Right atrium auricular region (tissue), 2 donors: ENCODE measurements at regions not wholly inside any gene's neighbourhood (a gene's known extent, or its start where the extent isn't known, plus 50 kb on each side); places are given as distances from the start of the nearest gene placed in this dataset.

Experiments used
- DNase-seq: peaks from one replicate; pipeline ENCODE4 v3.0.0-alpha.2; 2019; ENCODE audit warnings: low spot score
- H3K27ac ChIP-seq, 2 donors: fragments of 200-600 bp; sonication (generic); 1 replicate in 1 of 2; 2 replicates in 1 of 2; pipeline ENCODE4 v1.5.1; 2016 to 2019
- H3K27me3 ChIP-seq, 2 donors: fragments of 200-600 bp; sonication (generic); one replicate each; pipeline versions ENCODE4 v1.5.1 to v1.6.0; 2017 to 2019
- H3K36me3 ChIP-seq: fragments of 200-600 bp; sonication (generic); one replicate; pipeline ENCODE4 v1.5.1; 2016
- H3K4me1 ChIP-seq, 2 donors: fragments of 200-600 bp; sonication (generic); one replicate each; pipeline versions ENCODE4 v1.5.1 to v1.6.0; 2017 to 2019
- H3K4me3 ChIP-seq, 2 donors: fragments of 200-600 bp; sonication (generic); 1 replicate in 1 of 2; 2 replicates in 1 of 2; pipeline ENCODE4 v1.5.1; 2017 to 2019; ENCODE audit warnings: mild to moderate bottlenecking in 1 of 2, moderate library complexity in 1 of 2
- H3K9me3 ChIP-seq, 2 donors: fragments of 200-600 bp; sonication (generic); one replicate each; pipeline ENCODE4 v1.5.1; 2019
- TF ChIP-seq, protein P1 (sequence below), 2 donors: fragments of 200-600 bp; sonication (generic); IDR thresholded peaks; one replicate each; pipeline ENCODE4 v1.5.1; 2019; ENCODE audit warnings: antibody characterized with exemption in 2 of 2

DNA sequence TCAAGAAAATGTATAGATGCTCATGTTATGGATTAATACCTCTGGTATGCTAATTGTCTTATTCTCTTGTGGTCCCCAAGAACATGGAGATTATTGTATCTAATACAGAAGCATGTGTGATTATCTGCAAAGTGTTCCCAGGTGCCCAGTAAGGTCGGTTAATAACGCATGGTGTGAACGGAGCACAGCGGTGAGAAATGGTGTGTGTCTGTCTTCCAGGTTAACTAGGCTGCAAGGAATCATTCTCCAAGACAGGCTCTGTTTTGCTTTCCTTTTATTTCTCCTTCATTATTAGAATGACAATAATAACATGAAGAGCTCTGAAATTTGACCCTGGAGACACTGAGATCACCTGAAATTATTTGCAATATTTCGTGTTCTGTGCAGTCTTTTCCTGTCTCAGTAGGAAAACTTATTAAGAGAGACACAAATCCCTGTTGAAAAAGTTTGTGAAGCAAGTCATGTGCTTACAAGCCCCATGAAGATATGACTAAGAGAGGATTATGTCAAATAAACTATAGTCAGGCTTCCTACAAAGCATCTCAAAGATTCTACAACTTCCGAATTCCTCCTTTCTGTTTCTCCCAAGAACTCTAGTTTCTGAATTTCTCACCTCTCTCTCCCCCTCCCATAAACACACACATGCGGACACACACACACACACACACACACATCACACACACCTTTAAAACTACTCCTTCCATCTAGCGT lies 230.9 kb downstream of the HS3ST1 start:
- no peaks in the 10 kb centered on the region for H3K4me1 ChIP-seq
- no peaks in the 10 kb centered on the region for H3K27me3 ChIP-seq
- DNase-seq = no peak
- no peak overlapping the region for H3K27ac ChIP-seq
- no peak overlapping the region for H3K4me3 ChIP-seq
- TF ChIP-seq, protein P1, sequence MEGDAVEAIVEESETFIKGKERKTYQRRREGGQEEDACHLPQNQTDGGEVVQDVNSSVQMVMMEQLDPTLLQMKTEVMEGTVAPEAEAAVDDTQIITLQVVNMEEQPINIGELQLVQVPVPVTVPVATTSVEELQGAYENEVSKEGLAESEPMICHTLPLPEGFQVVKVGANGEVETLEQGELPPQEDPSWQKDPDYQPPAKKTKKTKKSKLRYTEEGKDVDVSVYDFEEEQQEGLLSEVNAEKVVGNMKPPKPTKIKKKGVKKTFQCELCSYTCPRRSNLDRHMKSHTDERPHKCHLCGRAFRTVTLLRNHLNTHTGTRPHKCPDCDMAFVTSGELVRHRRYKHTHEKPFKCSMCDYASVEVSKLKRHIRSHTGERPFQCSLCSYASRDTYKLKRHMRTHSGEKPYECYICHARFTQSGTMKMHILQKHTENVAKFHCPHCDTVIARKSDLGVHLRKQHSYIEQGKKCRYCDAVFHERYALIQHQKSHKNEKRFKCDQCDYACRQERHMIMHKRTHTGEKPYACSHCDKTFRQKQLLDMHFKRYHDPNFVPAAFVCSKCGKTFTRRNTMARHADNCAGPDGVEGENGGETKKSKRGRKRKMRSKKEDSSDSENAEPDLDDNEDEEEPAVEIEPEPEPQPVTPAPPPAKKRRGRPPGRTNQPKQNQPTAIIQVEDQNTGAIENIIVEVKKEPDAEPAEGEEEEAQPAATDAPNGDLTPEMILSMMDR (IDR thresholded peaks at IDR 0.05) = no peak
- no peaks in the 10 kb centered on the region for H3K9me3 ChIP-seq
- no peaks in the 10 kb centered on the region for H3K36me3 ChIP-seq

DNA sequence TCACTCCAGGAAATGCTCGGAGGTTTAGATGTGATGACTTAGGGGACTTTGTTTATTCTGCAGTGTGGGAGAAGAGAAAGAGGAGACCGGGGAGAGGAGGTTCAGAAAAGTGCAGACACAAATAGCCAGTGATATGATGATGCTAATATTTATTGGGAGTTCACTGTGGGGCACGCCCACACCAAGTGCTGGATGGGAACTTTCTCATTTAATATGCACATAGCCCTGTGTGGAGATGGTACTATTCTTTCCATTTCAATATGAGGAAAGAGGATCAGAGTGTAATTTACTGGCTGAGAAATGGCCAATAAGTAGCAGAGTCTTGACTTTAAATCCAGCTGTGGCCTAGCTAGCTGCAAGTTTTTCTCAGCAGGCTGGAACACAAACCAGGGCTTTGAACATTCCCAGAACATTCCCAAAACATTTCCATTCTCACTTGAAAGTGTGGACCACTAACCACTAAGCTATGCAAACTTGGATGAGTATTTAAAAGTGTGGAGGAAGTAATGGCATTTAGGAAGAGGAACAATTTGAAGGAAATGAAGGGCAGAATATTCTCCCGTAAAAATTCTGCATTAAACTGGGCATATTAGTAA lies 231.7 kb downstream of the HS3ST1 start:
- TF ChIP-seq, protein P1 (IDR thresholded peaks at IDR 0.05) = no peak
- Histone ChIP-seq H3K36me3 (no peaks in the 10 kb centered on the region), H3K9me3 (no peaks in the 10 kb centered on the region), H3K27ac (no peak overlapping the region), H3K4me3 (no peak overlapping the region), H3K27me3 (no peaks in the 10 kb centered on the region), H3K4me1 (no peaks in the 10 kb centered on the region)
- no peak for DNase-seq

DNA sequence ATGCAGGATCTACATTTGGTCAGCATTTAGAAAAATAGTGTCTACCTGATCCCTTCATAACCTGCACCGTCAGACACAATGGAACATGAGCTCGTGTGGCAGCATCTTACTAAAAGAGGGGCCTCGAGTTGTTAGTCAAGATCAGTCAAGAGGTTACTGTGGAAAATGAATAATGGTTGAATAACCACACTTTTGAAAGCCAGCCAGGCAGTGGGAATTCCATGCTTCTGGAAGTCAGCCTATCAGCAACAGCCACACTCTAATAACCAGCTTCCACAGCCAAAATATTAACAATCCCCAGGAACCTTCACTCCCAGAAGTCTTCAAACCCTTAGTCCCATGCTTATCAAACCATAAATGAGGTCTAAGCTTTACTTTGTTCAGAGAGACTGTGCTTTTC lies 234.3 kb downstream of the HS3ST1 start:
- no peak for DNase-seq
- Histone ChIP-seq H3K9me3 (no peaks in the 10 kb centered on the region), H3K27ac (no peak overlapping the region), H3K4me3 (no peak overlapping the region), H3K4me1 (no peaks in the 10 kb centered on the region), H3K36me3 (no peaks in the 10 kb centered on the region), H3K27me3 (no peaks in the 10 kb centered on the region)
- TF ChIP-seq, protein P1 (IDR thresholded peaks at IDR 0.05) = no peak

DNA sequence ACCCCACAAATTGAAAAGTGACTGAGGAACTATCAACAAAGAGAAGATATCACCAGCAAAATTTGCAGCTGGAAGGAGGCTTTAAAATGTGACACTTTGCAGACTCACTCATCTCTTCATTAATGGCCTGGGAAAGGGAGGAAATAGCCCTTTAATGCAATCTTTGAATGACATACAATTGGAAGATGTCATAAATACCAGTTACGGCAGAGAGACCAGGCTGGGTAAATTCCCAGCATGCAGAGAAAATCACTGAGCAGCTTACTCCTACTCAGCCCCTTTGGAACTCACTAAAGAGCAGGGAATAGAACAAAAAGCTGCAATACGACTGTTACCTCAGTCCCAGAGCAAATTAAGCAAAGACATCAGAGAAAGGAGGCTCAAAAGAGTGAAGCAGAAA lies 238.9 kb downstream of the HS3ST1 start:
- Histone ChIP-seq H3K9me3 (no peaks in the 10 kb centered on the region), H3K36me3 (no peaks in the 10 kb centered on the region), H3K4me1 (no peaks in the 10 kb centered on the region), H3K27me3 (no peaks in the 10 kb centered on the region), H3K4me3 (no peak overlapping the region), H3K27ac (no peak overlapping the region)
- DNase-seq = no peak
- TF ChIP-seq, protein P1 (IDR thresholded peaks at IDR 0.05) = no peak

DNA sequence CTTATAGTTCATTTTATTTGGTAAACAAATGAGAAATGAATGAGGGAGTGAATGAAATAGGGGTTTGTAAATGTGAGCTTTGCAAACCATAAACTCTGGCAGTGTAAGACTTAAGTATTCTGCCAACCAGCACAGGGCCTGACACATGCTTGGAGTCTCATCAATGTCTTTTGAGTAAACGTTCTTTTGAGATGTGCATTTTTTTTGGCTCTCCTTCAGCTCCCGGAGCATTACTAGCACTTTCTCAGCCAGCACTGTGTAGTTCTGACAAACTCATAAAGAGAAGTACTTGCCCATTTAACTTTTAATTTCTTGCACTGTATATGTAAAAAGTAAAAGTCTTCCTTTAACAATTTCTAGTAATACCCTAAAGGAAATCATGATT lies 245.3 kb downstream of the HS3ST1 start:
- TF ChIP-seq, protein P1 (IDR thresholded peaks at IDR 0.05) = no peak
- Histone ChIP-seq H3K4me3 (no peak overlapping the region), H3K36me3 (no peaks in the 10 kb centered on the region), H3K4me1 (no peaks in the 10 kb centered on the region), H3K27me3 (no peaks in the 10 kb centered on the region), H3K27ac (no peak overlapping the region), H3K9me3 (no peaks in the 10 kb centered on the region)
- DNase-seq = no peak
